ENCODE measurements at regions not wholly inside any gene's neighbourhood (a gene's known extent, or its start where the extent isn't known, plus 50 kb on each side); places are given as distances from the start of the nearest gene placed in this dataset.

- no peak for TF ChIP-seq CTCF (conservative IDR thresholded peaks at IDR 0.05; ENCODE audit: low read depth, low read length)
- TF ChIP-seq EZH2 (IDR thresholded peaks at IDR 0.05; ENCODE audit: low read length, unreplicated experiment), result no peak
- TF ChIP-seq EZH2phosphoT487 (IDR thresholded peaks at IDR 0.05; ENCODE audit: borderline replicate concordance, low read length), result no peak
These were observed 590.2 kb downstream of the EPHA4 start for GRCh38 chr2:220981926-220982325.
